ENCODE measurements at regions not wholly inside any gene's neighbourhood (a gene's known extent, or its start where the extent isn't known, plus 50 kb on each side); places are given as distances from the start of the nearest gene placed in this dataset.
"Not testable (repeated sequence)": the region's sequence is repeated elsewhere in the genome, so short reads cannot be mapped to it uniquely, and the experiment has no call there.

GRCh38 chr20:19834287-19834686 is 76.2 kb downstream of the RIN2 start:
- no peak for DNase-seq (ENCODE audit: low spot score)

GRCh38 chr20:19834783-19835182 is 76.7 kb downstream of the RIN2 start:
- no peak for DNase-seq (ENCODE audit: low spot score)

- DNase-seq (ENCODE audit: low spot score): no peak
Measured at GRCh38 chr20:19835533-19836222, 77.6 kb downstream of the RIN2 start.

- no peak for DNase-seq (ENCODE audit: low spot score)
Measured at GRCh38 chr20:19838468-19838867, 80.4 kb downstream of the RIN2 start.

GRCh38 chr20:19839053-19839452 is 81.0 kb downstream of the RIN2 start:
- DNase-seq (ENCODE audit: low spot score): no peak

- no peak for DNase-seq (ENCODE audit: low spot score)
Measured at GRCh38 chr20:19840111-19840710, 82.2 kb downstream of the RIN2 start.

GRCh38 chr20:19841740-19842139 is 83.7 kb downstream of the RIN2 start:
- no peak for DNase-seq (ENCODE audit: low spot score)

GRCh38 chr20:19844850-19845249 is 86.8 kb downstream of the RIN2 start:
- not testable (repeated sequence) for DNase-seq (ENCODE audit: low spot score)

GRCh38 chr20:19847383-19847782 is 89.3 kb downstream of the RIN2 start:
- no peak for DNase-seq (ENCODE audit: low spot score)

GRCh38 chr20:19849341-19850197 is 91.5 kb downstream of the RIN2 start:
- no peak for DNase-seq (ENCODE audit: low spot score)

- no peak for DNase-seq (ENCODE audit: low spot score)
Measured at GRCh38 chr20:19850198-19850533, 92.1 kb downstream of the RIN2 start.

GRCh38 chr20:19851861-19852260 is 93.8 kb downstream of the RIN2 start:
- DNase-seq (ENCODE audit: low spot score): no peak

GRCh38 chr20:19855416-19855815 is 97.4 kb downstream of the RIN2 start:
- no peak for DNase-seq (ENCODE audit: low spot score)

- peak; percentile 27 for DNase-seq (ENCODE audit: low spot score)
Measured at GRCh38 chr20:19858466-19859371, 100.7 kb downstream of the RIN2 start.

- DNase-seq (ENCODE audit: low spot score): no peak
Measured at GRCh38 chr20:19859444-19859843, 101.4 kb downstream of the RIN2 start.

- DNase-seq (ENCODE audit: low spot score): no peak
Measured at GRCh38 chr20:19860737-19861136, 102.7 kb downstream of the RIN2 start.

GRCh38 chr20:19861147-19861759 is 103.2 kb downstream of the RIN2 start:
- no peak for DNase-seq (ENCODE audit: low spot score)

- peak; percentile 75 for DNase-seq (ENCODE audit: low spot score)
Measured at GRCh38 chr20:19864130-19864529, 106.1 kb downstream of the RIN2 start.

- no peak for DNase-seq (ENCODE audit: low spot score)
Measured at GRCh38 chr20:19866070-19866469, 108.0 kb downstream of the RIN2 start.

- DNase-seq (ENCODE audit: low spot score): no peak
Measured at GRCh38 chr20:19867074-19867473, 109.0 kb downstream of the RIN2 start.

- DNase-seq (ENCODE audit: low spot score): no peak
Measured at GRCh38 chr20:19867940-19868371, 109.9 kb downstream of the RIN2 start.

Data from H4 (cell line).